Liver (tissue), 8 donors: ENCODE measurements at regions not wholly inside any gene's neighbourhood (a gene's known extent, or its start where the extent isn't known, plus 50 kb on each side); places are given as distances from the start of the nearest gene placed in this dataset.
"Not testable (repeated sequence)": the region's sequence is repeated elsewhere in the genome, so short reads cannot be mapped to it uniquely, and the experiment has no call there.

Experiments
- DNase-seq: peaks from one replicate; pipeline ENCODE4 v3.0.0-alpha.2; 2017; ENCODE audit warnings: low spot score
- H3K27ac ChIP-seq, 2 donors: one replicate each; pipeline ENCODE4 v1.7.0; 2013; ENCODE audit warnings: inconsistent platforms in 2 of 2, low read length in 2 of 2, control low read depth in 1 of 2, low read depth in 1 of 2, mild to moderate bottlenecking in 1 of 2
- H3K27me3 ChIP-seq, 4 donors: one replicate each; pipeline versions ENCODE4 v1.6.1 to v1.7.0; 2013; ENCODE audit warnings: low read length in 3 of 4, inconsistent platforms in 1 of 4, mild to moderate bottlenecking in 1 of 4, moderate library complexity in 1 of 4; ENCODE audit not compliant: control insufficient read depth in 4 of 4, insufficient read depth in 4 of 4
- H3K36me3 ChIP-seq, 4 donors: one replicate each; pipeline versions ENCODE4 v1.6.1 to v1.7.0; 2013; ENCODE audit warnings: low read length in 3 of 4, mild to moderate bottlenecking in 3 of 4, low read depth in 1 of 4, moderate library complexity in 1 of 4; ENCODE audit not compliant: control insufficient read depth in 4 of 4, insufficient read depth in 3 of 4
- H3K4me1 ChIP-seq, 4 donors: one replicate each; pipeline versions ENCODE4 v1.6.1 to v1.7.0; 2013; ENCODE audit warnings: low read length in 3 of 4, mild to moderate bottlenecking in 3 of 4, moderate library complexity in 1 of 4; ENCODE audit not compliant: control insufficient read depth in 4 of 4, insufficient read depth in 4 of 4
- H3K4me3 ChIP-seq, 3 donors: one replicate each; pipeline versions ENCODE4 v1.6.1 to v1.7.0; 2013; ENCODE audit warnings: low read length in 3 of 3, control low read depth in 1 of 3, low read depth in 1 of 3, mild to moderate bottlenecking in 1 of 3
- H3K9ac ChIP-seq, 2 donors: one replicate each; pipeline ENCODE4 v1.7.0; 2013; ENCODE audit warnings: low read length in 2 of 2, mild to moderate bottlenecking in 2 of 2, moderate library complexity in 2 of 2, control low read depth in 1 of 2, low read depth in 1 of 2
- H3K9me3 ChIP-seq, 4 donors: one replicate each; pipeline versions ENCODE4 v1.6.1 to v1.7.0; 2013; ENCODE audit warnings: low read length in 3 of 4; ENCODE audit not compliant: control insufficient read depth in 4 of 4
- EGR1 ChIP-seq, 2 donors: IDR thresholded peaks; 2 replicates each; pipeline ENCODE4 v1.6.1; 2016 to 2018; ENCODE audit warnings: antibody characterized with exemption in 2 of 2, low read depth in 2 of 2
- FOXA1 ChIP-seq: IDR thresholded peaks from 2 replicates; pipeline ENCODE4 v1.6.1; 2016; ENCODE audit warnings: antibody characterized with exemption
- GABPA ChIP-seq, 2 donors: IDR thresholded peaks in 1 of 2; conservative IDR thresholded peaks in 1 of 2; 2 replicates each; pipeline ENCODE4 v1.6.1; 2016; ENCODE audit warnings: antibody characterized with exemption in 2 of 2, mild to moderate bottlenecking in 1 of 2, moderate library complexity in 1 of 2
- HNF4A ChIP-seq, 2 donors: conservative IDR thresholded peaks; 2 replicates each; pipeline ENCODE4 v1.6.1; 2016; ENCODE audit warnings: antibody characterized with exemption in 2 of 2, mild to moderate bottlenecking in 2 of 2
- HNF4G ChIP-seq: IDR thresholded peaks from 2 replicates; pipeline ENCODE4 v1.6.1; 2016; ENCODE audit warnings: antibody characterized with exemption
- JUND ChIP-seq, 2 donors: IDR thresholded peaks; 2 replicates each; pipeline ENCODE4 v1.6.1; 2016; ENCODE audit warnings: antibody characterized with exemption in 2 of 2
- NR2F2 ChIP-seq: IDR thresholded peaks from 2 replicates; pipeline ENCODE4 v1.6.1; 2016; ENCODE audit warnings: antibody characterized with exemption
- RAD21 ChIP-seq, 2 donors: IDR thresholded peaks; 2 replicates each; pipeline ENCODE4 v1.6.1; 2016; ENCODE audit warnings: antibody characterized with exemption in 2 of 2, mild to moderate bottlenecking in 2 of 2
- RXRA ChIP-seq, 2 donors: IDR thresholded peaks; 2 replicates each; pipeline ENCODE4 v1.6.1; 2017 to 2018; ENCODE audit warnings: antibody characterized with exemption in 2 of 2, mild to moderate bottlenecking in 1 of 2
- SP1 ChIP-seq: IDR thresholded peaks from 2 replicates; pipeline ENCODE4 v1.6.1; 2018; ENCODE audit warnings: antibody characterized with exemption, mild to moderate bottlenecking
- TAF1 ChIP-seq: conservative IDR thresholded peaks from 2 replicates; pipeline ENCODE4 v1.6.1; 2016; ENCODE audit warnings: antibody characterized with exemption, mild to moderate bottlenecking
- WGBS: extraction: QIAGEN DNeasy Blood & Tissue Kit; methylation state at CpG from one replicate; pipeline ENCODE4 v1.1.7; 2013; 5-methylcytosine and 5-hydroxymethylcytosine counted together
- TF ChIP-seq, protein P1 (sequence below): fragments of 150-350 bp; IDR thresholded peaks from 2 replicates; pipeline ENCODE4 v1.5.1; 2017; ENCODE audit warnings: improper control_type of control experiment, low read depth, low read length; ENCODE audit not compliant: missing input control
- TF ChIP-seq, protein P2 (sequence below): IDR thresholded peaks from 2 replicates; pipeline ENCODE4 v1.6.1; 2016; ENCODE audit warnings: antibody characterized with exemption
- TF ChIP-seq, protein P3 (sequence below): IDR thresholded peaks from 2 replicates; pipeline ENCODE4 v1.6.1; 2016; ENCODE audit warnings: antibody characterized with exemption
- TF ChIP-seq, protein P4 (sequence below): IDR thresholded peaks from 2 replicates; pipeline ENCODE4 v1.6.1; 2016; ENCODE audit warnings: antibody characterized with exemption, mild to moderate bottlenecking
- donor health status: healthy.
- donor health status: healthy.
- donor health status: healthy.
- donor health status: healthy.
- donor health status: healthy.

DNA sequence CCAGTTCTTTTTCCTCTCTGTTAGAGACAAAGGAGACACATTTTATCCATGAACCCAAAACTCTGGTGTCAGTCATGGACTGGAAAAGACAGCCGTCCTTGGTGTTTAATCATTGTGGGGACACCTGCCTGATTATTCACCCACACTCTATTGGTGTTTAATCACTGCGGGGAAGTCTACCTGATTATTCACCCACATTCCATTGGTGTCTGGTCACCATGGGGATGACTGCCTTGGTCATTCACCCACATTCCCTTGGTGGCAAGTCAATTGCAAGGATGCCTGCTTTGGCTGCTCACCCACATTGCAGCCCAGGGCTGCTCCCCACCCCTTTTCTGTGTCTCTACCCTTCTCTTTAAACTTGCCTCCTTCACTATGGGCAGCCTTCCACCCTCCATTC lies 589.7 kb upstream of the AMELY start (continued):
- TF ChIP-seq, protein P1, sequence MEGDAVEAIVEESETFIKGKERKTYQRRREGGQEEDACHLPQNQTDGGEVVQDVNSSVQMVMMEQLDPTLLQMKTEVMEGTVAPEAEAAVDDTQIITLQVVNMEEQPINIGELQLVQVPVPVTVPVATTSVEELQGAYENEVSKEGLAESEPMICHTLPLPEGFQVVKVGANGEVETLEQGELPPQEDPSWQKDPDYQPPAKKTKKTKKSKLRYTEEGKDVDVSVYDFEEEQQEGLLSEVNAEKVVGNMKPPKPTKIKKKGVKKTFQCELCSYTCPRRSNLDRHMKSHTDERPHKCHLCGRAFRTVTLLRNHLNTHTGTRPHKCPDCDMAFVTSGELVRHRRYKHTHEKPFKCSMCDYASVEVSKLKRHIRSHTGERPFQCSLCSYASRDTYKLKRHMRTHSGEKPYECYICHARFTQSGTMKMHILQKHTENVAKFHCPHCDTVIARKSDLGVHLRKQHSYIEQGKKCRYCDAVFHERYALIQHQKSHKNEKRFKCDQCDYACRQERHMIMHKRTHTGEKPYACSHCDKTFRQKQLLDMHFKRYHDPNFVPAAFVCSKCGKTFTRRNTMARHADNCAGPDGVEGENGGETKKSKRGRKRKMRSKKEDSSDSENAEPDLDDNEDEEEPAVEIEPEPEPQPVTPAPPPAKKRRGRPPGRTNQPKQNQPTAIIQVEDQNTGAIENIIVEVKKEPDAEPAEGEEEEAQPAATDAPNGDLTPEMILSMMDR: no peak

DNA sequence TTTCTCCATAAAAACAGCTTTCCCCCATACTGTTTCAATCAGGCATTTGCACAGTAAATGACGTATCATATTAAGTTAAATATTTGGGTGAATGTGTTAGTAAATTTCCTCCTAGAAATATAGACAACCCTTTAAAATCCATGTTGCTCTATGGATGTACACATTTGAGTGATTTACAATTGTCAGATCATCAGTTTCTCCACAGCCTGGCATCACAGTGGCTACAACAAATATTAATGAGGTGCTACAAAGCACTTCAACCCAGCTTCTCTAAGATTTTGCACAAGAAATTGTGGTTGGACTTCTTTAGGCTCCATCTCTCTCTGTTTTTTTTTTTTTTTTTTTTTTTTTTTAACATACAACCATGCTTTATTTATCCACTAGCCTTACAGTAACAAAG lies 584.4 kb upstream of the AMELY start:
- Histone ChIP-seq H3K27me3 (no peaks in the 10 kb centered on the region), H3K27ac (no peak overlapping the region), H3K4me3 (no peak overlapping the region), H3K9ac (no peak overlapping the region), H3K36me3 (no peaks in the 10 kb centered on the region), H3K4me1 (no peaks in the 10 kb centered on the region), H3K9me3 (no peaks in the 10 kb centered on the region)
- TF ChIP-seq, protein P2, sequence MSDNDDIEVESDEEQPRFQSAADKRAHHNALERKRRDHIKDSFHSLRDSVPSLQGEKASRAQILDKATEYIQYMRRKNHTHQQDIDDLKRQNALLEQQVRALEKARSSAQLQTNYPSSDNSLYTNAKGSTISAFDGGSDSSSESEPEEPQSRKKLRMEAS: no peak
- no peak for TF ChIP-seq EGR1 (IDR thresholded peaks at IDR 0.05; ENCODE audit: low read depth in 2 of 2)
- no peak for DNase-seq
- 76% methylated on average over 1 of the region's 1 CpG for WGBS

DNA sequence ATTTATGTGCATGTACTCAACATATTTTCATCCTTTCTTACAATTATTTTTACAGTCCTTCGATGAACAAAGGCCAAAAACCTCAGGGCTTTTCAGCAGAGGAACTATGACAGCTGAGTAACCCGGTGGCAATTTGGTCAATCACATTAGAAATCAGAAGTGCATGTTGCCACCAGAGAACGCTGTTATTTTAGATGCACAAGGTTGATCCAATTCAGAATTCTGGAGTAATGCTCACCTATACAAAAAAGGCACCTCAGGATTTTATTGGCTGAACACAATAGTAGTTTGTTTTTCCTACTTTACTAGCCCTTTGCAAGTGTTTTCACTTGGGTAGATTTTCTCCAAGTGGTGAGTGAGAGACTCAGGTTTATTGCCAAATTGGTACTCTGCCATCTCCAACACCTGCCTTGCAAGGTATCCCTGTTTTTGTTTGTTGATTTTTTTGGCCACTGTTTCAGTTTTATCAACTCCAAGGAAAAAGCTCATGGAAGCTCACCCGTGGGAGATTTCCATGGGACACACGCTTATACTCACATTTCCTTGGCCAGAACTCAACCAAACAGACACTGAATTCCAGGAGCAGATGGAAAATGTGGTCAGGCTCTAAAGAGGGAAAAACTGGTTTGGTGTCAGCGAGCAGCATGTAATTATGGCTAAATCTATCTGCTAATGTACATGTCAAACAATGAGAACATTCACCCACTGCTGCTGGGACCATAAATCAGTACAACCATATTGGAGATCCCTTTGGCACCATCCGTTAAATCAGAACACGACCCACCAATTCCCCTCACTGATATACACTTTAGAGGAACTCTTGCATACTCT lies 573.1 kb upstream of the AMELY start:
- not testable (repeated sequence) for H3K36me3 ChIP-seq, H3K9me3 ChIP-seq, H3K4me1 ChIP-seq, DNase-seq, H3K4me3 ChIP-seq, H3K9ac ChIP-seq, H3K27me3 ChIP-seq, H3K27ac ChIP-seq
- WGBS: 70% methylated on average over 8 of the region's 8 CpGs

DNA sequence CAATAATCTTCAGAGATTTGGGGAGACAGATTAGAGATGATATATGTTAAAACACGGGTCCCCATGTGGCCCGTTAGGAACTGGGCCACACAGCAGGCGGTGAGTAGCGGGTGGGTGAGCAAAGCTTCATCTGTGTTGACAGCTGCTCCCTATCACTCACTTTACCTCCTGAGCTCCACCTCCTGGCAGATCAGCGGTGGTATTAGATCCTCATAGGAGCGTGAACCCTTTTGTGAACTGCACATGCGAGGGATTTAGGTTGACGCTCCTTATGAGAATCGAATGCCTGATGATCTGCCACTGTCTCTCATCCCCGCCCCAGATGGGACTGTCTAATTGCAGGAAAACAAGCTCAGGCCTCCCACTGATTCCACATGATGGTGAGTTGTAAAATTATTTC lies 560.4 kb upstream of the AMELY start:
- no peak for DNase-seq
- TF ChIP-seq SP1 (no peak), RAD21 (IDR thresholded peaks at IDR 0.05) (peak in 1 of 2 donors; percentile 40)
- Histone ChIP-seq H3K27me3 (no peaks in the 10 kb centered on the region), H3K4me1 (no peaks in the 10 kb centered on the region), H3K27ac (no peak overlapping the region), H3K9me3 (no peaks in the 10 kb centered on the region), H3K4me3 (no peak overlapping the region), H3K36me3 (no peaks in the 10 kb centered on the region), H3K9ac (no peak overlapping the region)
- WGBS: 70% methylated on average over 10 of the region's 10 CpGs

DNA sequence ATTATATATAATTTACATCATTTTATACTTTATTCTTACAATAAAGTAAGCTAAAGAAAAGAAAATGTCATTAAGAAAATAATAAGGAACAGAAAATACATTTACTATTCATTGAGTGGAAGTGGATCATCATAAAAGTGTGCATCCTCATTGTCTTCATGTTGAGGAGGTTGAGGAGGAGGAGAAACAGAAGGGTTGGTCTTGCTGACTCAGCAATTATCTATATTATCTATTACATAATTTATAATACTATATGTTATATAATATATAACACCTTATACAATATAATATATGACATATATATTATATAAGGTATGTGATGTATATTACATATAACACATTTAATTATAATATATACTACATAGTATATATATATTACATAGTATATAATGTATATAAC lies 558.5 kb upstream of the AMELY start:
- Histone ChIP-seq H3K4me3 (no peak overlapping the region), H3K4me1 (no peaks in the 10 kb centered on the region), H3K27ac (no peak overlapping the region), H3K27me3 (no peaks in the 10 kb centered on the region), H3K9ac (no peak overlapping the region), H3K9me3 (no peaks in the 10 kb centered on the region), H3K36me3 (no peaks in the 10 kb centered on the region)
- DNase-seq: no peak
- TF ChIP-seq FOXA1 (no peak), HNF4G (no peak), RXRA (IDR thresholded peaks at IDR 0.05) (no peak), JUND (IDR thresholded peaks at IDR 0.05) (no peak), SP1 (no peak), HNF4A (conservative IDR thresholded peaks at IDR 0.05) (no peak), TAF1 (no peak), GABPA (IDR thresholded peaks at IDR 0.05 in 1 of 2, conservative IDR thresholded peaks at IDR 0.05 in 1 of 2) (no peak), NR2F2 (no peak), EGR1 (IDR thresholded peaks at IDR 0.05; ENCODE audit: low read depth in 2 of 2) (no peak)
- TF ChIP-seq, protein P3, sequence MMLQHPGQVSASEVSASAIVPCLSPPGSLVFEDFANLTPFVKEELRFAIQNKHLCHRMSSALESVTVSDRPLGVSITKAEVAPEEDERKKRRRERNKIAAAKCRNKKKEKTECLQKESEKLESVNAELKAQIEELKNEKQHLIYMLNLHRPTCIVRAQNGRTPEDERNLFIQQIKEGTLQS: no peak
- TF ChIP-seq, protein P2: no peak
- TF ChIP-seq, protein P4, sequence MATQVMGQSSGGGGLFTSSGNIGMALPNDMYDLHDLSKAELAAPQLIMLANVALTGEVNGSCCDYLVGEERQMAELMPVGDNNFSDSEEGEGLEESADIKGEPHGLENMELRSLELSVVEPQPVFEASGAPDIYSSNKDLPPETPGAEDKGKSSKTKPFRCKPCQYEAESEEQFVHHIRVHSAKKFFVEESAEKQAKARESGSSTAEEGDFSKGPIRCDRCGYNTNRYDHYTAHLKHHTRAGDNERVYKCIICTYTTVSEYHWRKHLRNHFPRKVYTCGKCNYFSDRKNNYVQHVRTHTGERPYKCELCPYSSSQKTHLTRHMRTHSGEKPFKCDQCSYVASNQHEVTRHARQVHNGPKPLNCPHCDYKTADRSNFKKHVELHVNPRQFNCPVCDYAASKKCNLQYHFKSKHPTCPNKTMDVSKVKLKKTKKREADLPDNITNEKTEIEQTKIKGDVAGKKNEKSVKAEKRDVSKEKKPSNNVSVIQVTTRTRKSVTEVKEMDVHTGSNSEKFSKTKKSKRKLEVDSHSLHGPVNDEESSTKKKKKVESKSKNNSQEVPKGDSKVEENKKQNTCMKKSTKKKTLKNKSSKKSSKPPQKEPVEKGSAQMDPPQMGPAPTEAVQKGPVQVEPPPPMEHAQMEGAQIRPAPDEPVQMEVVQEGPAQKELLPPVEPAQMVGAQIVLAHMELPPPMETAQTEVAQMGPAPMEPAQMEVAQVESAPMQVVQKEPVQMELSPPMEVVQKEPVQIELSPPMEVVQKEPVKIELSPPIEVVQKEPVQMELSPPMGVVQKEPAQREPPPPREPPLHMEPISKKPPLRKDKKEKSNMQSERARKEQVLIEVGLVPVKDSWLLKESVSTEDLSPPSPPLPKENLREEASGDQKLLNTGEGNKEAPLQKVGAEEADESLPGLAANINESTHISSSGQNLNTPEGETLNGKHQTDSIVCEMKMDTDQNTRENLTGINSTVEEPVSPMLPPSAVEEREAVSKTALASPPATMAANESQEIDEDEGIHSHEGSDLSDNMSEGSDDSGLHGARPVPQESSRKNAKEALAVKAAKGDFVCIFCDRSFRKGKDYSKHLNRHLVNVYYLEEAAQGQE: no peak
